ENCODE measurements at regions not wholly inside any gene's neighbourhood (a gene's known extent, or its start where the extent isn't known, plus 50 kb on each side); places are given as distances from the start of the nearest gene placed in this dataset.

GRCh38 chr2:35428548-35428947 is 927.0 kb upstream of the CRIM1 start:
- DNase-seq, result peak; percentile 12

- DNase-seq, result no peak
Observed at GRCh38 chr2:35421485-35421884, 934.1 kb upstream of the CRIM1 start.

- no peak for DNase-seq
Observed at GRCh38 chr2:35417293-35417692, 938.3 kb upstream of the CRIM1 start.

- no peak for DNase-seq
Observed at GRCh38 chr2:35416391-35417140, 939.0 kb upstream of the CRIM1 start.

- DNase-seq, result no peak
Observed at GRCh38 chr2:35415942-35416341, 939.6 kb upstream of the CRIM1 start.

GRCh38 chr2:35415282-35415681 is 940.3 kb upstream of the CRIM1 start:
- DNase-seq, result no peak

GRCh38 chr2:35410431-35411061 is 945.0 kb upstream of the CRIM1 start:
- DNase-seq, result peak; percentile 47

- DNase-seq, result no peak
Observed at GRCh38 chr2:35409762-35410161, 945.8 kb upstream of the CRIM1 start.

GRCh38 chr2:35408320-35408719 is 947.3 kb upstream of the CRIM1 start:
- no peak for DNase-seq

GRCh38 chr2:35391736-35392442 is 963.7 kb upstream of the CRIM1 start:
- no peak for DNase-seq

- DNase-seq, result no peak
Observed at GRCh38 chr2:35378791-35379190, 976.8 kb upstream of the CRIM1 start.

- DNase-seq, result no peak
Observed at GRCh38 chr2:35374845-35375244, 980.7 kb upstream of the CRIM1 start.

- peak; percentile 36 for DNase-seq
Observed at GRCh38 chr2:35365859-35366258, 989.7 kb upstream of the CRIM1 start.

- DNase-seq, result no peak
Observed at GRCh38 chr2:35356332-35356731, 999.2 kb upstream of the CRIM1 start.

- DNase-seq, result no peak
Observed at GRCh38 chr2:35355056-35355455, 1000.5 kb upstream of the CRIM1 start.

GRCh38 chr2:35347561-35347960 is 1008.0 kb upstream of the CRIM1 start:
- DNase-seq, result no peak

- DNase-seq, result no peak
Observed at GRCh38 chr2:35343135-35343534, 1012.4 kb upstream of the CRIM1 start.

- DNase-seq, result no peak
Observed at GRCh38 chr2:35339211-35339610, 1016.4 kb upstream of the CRIM1 start.

- no peak for DNase-seq
Observed at GRCh38 chr2:35337922-35338321, 1017.7 kb upstream of the CRIM1 start.

- no peak for DNase-seq
Observed at GRCh38 chr2:35314049-35314448, 1041.5 kb upstream of the CRIM1 start.

- no peak for DNase-seq
Observed at GRCh38 chr2:35301369-35301768, 1054.2 kb upstream of the CRIM1 start.

- peak; percentile 67 for DNase-seq
Observed at GRCh38 chr2:35298493-35298892, 1057.1 kb upstream of the CRIM1 start.

GRCh38 chr2:35297403-35297802 is 1058.2 kb upstream of the CRIM1 start:
- no peak for DNase-seq

- no peak for DNase-seq
Observed at GRCh38 chr2:35294636-35295263, 1060.8 kb upstream of the CRIM1 start.
